ENCODE measurements at regions not wholly inside any gene's neighbourhood (a gene's known extent, or its start where the extent isn't known, plus 50 kb on each side); places are given as distances from the start of the nearest gene placed in this dataset.

DNA sequence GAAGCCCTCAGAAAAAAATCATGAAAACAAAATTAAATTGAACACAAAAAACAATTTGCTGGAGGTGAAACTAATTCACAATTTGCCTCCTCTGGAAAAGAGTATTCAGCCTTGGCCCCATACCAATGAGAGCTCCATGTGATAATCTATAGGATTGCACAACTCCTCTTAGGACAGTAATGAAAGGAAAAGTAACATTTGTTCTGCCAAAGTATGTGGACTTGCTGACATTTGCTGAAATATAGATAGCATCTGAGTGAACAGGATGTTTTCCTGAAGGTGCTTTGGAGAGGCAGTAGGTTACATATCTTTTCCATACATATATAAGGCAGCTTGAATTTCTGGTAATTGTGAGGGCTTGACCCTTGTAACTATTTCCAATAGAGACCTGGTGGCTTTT lies 122.8 kb downstream of the OR4C45 start:
- Histone ChIP-seq H3K27ac (no peak overlapping the region), H3K9me3 (no peaks in the 10 kb centered on the region), H3K4me1 (no peaks in the 10 kb centered on the region), H3K4me3 (no peak overlapping the region), H3K27me3 (no peaks in the 10 kb centered on the region), H3K36me3 (replicated peaks in 1 of 2; ENCODE audit: insufficient read depth in 1 of 2, low read depth in 2 of 2) (no peaks in the 10 kb centered on the region)
- no peak for DNase-seq
- no peak for ATAC-seq
- intact Hi-C loops (cut with DNase I) = no loop called here
- TF ChIP-seq POLR2A (IDR thresholded peaks at IDR 0.05) = no peak
- TF ChIP-seq, protein P1, sequence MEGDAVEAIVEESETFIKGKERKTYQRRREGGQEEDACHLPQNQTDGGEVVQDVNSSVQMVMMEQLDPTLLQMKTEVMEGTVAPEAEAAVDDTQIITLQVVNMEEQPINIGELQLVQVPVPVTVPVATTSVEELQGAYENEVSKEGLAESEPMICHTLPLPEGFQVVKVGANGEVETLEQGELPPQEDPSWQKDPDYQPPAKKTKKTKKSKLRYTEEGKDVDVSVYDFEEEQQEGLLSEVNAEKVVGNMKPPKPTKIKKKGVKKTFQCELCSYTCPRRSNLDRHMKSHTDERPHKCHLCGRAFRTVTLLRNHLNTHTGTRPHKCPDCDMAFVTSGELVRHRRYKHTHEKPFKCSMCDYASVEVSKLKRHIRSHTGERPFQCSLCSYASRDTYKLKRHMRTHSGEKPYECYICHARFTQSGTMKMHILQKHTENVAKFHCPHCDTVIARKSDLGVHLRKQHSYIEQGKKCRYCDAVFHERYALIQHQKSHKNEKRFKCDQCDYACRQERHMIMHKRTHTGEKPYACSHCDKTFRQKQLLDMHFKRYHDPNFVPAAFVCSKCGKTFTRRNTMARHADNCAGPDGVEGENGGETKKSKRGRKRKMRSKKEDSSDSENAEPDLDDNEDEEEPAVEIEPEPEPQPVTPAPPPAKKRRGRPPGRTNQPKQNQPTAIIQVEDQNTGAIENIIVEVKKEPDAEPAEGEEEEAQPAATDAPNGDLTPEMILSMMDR (IDR thresholded peaks at IDR 0.05) = no peak

DNA sequence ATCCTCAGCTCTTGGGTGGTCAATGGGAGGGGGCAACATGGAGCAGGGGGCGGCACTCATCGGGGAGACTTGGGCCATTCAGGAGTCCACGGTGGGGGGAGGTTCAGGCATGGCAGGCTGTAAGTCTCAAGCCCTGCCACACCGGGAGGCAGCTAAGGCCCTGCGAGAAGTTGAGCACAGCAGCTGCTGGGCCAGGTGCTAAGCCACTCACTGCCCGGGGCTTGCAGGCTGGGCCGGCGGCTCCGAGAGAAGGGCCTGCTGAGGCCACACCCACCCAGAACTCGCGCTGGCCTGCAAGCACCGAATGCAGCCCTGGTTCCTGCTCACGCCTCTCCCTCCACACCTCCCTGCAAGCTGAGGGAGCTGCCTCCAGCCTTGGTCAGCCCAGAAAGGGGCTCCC lies 131.4 kb downstream of the OR4C45 start:
- 71% methylated on average over 9 of the region's 13 CpGs; no CpG with 5 or more reads in 1 of the 2 donors for WGBS, 2 donors
- H3K27ac ChIP-seq = no peak overlapping the region
- intact Hi-C loops (cut with DNase I) = no loop called here
- no peak for DNase-seq
- H3K27me3 ChIP-seq = no peaks in the 10 kb centered on the region
- no peaks in the 10 kb centered on the region for H3K4me1 ChIP-seq
- H3K9me3 ChIP-seq = peaks cover 0 to 6% (median 0%) of the 10 kb centered on the region in 3 donors
- TF ChIP-seq, protein P1 (IDR thresholded peaks at IDR 0.05) = no peak
- TF ChIP-seq POLR2A (IDR thresholded peaks at IDR 0.05) = no peak
- no peak for ATAC-seq
- H3K36me3 ChIP-seq (replicated peaks in 1 of 2; ENCODE audit: insufficient read depth in 1 of 2, low read depth in 2 of 2) = no peaks in the 10 kb centered on the region
- no peak overlapping the region for H3K4me3 ChIP-seq

DNA sequence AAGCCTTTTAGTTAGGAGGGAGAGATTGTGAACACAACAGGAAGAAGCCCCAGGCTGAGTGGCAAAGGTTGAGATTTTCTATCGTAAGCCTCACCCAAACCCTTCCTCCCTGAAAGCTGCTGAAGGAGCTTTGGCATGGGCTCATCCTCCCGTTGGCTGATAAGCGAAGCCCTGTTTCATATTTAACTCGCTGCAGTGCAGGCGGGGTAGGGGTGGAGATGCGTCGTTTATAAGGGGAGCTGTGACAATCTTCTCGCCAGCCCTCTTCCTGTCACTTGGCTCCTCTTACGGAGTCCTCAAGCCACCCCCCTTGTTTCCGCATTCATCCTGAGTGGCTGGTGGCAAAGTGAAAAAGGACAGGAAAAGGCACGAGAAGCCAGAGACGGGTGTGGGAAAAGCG lies 137.0 kb downstream of the OR4C45 start:
- H3K9me3 ChIP-seq = no peaks in the 10 kb centered on the region
- no peak overlapping the region for H3K4me3 ChIP-seq
- TF ChIP-seq POLR2A (IDR thresholded peaks at IDR 0.05) = no peak
- TF ChIP-seq, protein P1 (IDR thresholded peaks at IDR 0.05) = no peak
- no peaks in the 10 kb centered on the region for H3K27me3 ChIP-seq
- H3K27ac ChIP-seq = no peak overlapping the region
- H3K4me1 ChIP-seq = no peaks in the 10 kb centered on the region
- ATAC-seq (no peak), DNase-seq (no peak)
- no peaks in the 10 kb centered on the region for H3K36me3 ChIP-seq (replicated peaks in 1 of 2; ENCODE audit: insufficient read depth in 1 of 2, low read depth in 2 of 2)
- intact Hi-C loops (cut with DNase I) = no loop called here
- WGBS, 2 donors = 69 to 78% methylated on average over 13 of the region's 13 CpGs

DNA sequence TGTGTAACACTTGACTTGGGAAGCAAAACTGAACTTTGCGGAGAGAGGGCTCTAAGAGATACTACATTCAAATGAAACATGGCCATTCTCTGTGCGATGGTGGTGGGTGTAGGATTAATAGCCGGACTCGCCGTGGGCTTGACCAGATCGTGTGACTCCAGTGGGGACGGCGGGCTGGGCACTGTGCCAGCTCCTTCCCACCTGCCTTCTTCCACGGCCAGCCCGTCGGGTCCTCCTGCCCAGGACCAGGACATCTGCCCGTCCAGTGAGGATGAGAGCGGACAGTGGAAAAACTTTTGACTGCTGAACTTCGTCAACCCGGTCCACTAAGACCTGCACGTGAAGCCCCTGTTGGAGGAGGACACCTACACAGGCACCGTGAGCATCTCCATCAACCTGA lies 137.4 kb downstream of the OR4C45 start:
- H3K9me3 ChIP-seq = no peaks in the 10 kb centered on the region
- no peak overlapping the region for H3K4me3 ChIP-seq
- ATAC-seq = no peak
- DNase-seq = no peak
- TF ChIP-seq POLR2A (IDR thresholded peaks at IDR 0.05) = no peak
- TF ChIP-seq, protein P1 (IDR thresholded peaks at IDR 0.05) = no peak
- intact Hi-C loops (cut with DNase I) = no loop called here
- H3K27ac ChIP-seq = no peak overlapping the region
- 74 to 80% methylated on average over 17 of the region's 17 CpGs for WGBS, 2 donors
- H3K27me3 ChIP-seq = no peaks in the 10 kb centered on the region
- H3K36me3 ChIP-seq (replicated peaks in 1 of 2; ENCODE audit: insufficient read depth in 1 of 2, low read depth in 2 of 2) = no peaks in the 10 kb centered on the region
- no peaks in the 10 kb centered on the region for H3K4me1 ChIP-seq

DNA sequence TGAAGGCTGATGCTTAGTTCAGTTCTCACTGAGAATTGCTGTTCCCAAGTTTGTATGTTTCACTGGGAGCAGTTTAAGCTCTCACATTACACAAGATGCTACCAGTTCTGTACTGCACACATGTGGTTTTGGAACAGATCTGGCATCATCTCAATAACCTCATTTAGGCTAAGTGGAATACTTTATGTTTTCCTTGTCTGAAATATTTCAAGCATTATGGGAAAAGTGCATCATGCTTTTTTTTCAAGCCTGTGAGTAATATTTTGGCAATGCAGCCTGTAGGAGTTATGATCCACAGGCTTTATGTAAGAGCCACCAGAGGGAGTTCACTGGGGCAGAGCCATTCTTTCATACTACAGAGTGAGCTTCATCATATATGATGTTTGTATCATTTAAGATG lies 141.5 kb downstream of the OR4C45 start:
- intact Hi-C loops (cut with DNase I) = no loop called here
- H3K4me1 ChIP-seq = no peaks in the 10 kb centered on the region
- H3K9me3 ChIP-seq = no peaks in the 10 kb centered on the region
- TF ChIP-seq POLR2A (IDR thresholded peaks at IDR 0.05) = no peak
- TF ChIP-seq, protein P1 (IDR thresholded peaks at IDR 0.05) = no peak
- ATAC-seq (no peak), DNase-seq (no peak)
- no peaks in the 10 kb centered on the region for H3K36me3 ChIP-seq (replicated peaks in 1 of 2; ENCODE audit: insufficient read depth in 1 of 2, low read depth in 2 of 2)
- H3K27me3 ChIP-seq = no peaks in the 10 kb centered on the region
- no peak overlapping the region for H3K27ac ChIP-seq
- no peak overlapping the region for H3K4me3 ChIP-seq

Data from body of pancreas (tissue), 4 donors.